ENCODE measurements at regions not wholly inside any gene's neighbourhood (a gene's known extent, or its start where the extent isn't known, plus 50 kb on each side); places are given as distances from the start of the nearest gene placed in this dataset.

GRCh38 chr16:73804456-73804855 is 492.2 kb upstream of the PSMD7 start (continued):
- TF ChIP-seq MAFK (IDR thresholded peaks at IDR 0.05; ENCODE audit: low read depth, low read length) (no peak), GABPA (IDR thresholded peaks at IDR 0.05; ENCODE audit: borderline replicate concordance, insufficient read depth, low read length) (no peak)

All from H1 (cell line).